ENCODE measurements at regions not wholly inside any gene's neighbourhood (a gene's known extent, or its start where the extent isn't known, plus 50 kb on each side); places are given as distances from the start of the nearest gene placed in this dataset.

DNA sequence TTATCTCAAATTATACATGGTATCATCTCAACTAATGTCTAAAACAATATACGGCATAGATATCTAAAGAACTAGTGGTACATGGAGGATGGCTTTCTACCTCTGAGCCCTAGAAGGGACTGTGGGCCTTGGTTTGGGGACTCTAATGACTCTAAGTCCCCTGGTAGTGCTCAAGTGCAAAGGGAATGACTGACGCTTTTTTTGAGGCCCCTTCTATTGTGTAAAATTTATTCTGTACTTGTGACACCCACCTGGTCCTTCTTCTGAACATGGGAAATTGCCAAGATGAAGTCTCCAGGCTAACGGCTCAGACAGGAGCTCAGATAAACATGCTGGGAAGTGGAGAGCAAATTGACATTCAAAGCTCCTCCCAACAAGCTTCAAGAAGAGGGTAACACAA, 53.4 kb upstream of the IGLL5 start:
- FAIRE-seq: no peak

DNA sequence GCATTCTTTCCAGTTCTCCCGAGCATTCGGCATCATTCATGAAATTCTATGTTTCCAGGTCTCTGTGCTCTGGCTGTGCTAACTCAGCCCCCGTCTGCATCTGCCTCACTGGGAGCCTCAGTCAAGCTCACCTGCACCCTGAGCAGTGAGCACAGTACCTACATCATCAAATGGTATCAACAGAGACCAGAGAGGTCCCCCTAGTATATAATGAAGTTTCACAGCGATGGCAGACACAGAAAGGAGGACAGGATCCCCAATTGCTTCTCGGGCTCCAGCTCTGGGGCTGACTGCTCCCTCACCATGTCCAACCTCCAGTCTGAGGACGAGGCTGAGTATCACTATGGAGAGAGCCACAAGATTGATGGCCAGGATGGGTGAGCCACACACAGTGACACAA, 52.8 kb upstream of the IGLL5 start:
- no peak for FAIRE-seq

More for the DNA sequence above, 53.4 kb upstream of the IGLL5 start:
- no peak for DNase-seq (ENCODE audit: extremely low spot score, insufficient read length, low read depth)

GRCh38 chr22:22835242-22835641, 52.4 kb upstream of the IGLL5 start:
- DNase-seq (ENCODE audit: extremely low spot score, insufficient read length, low read depth) (no peak), FAIRE-seq (no peak)

More for the DNA sequence above, 52.8 kb upstream of the IGLL5 start:
- DNase-seq (ENCODE audit: extremely low spot score, insufficient read length, low read depth): no peak

- no peak for DNase-seq (ENCODE audit: extremely low spot score, insufficient read length, low read depth)
- FAIRE-seq: no peak
Observed at GRCh38 chr22:22835771-22836291, 51.8 kb upstream of the IGLL5 start.

DNA sequence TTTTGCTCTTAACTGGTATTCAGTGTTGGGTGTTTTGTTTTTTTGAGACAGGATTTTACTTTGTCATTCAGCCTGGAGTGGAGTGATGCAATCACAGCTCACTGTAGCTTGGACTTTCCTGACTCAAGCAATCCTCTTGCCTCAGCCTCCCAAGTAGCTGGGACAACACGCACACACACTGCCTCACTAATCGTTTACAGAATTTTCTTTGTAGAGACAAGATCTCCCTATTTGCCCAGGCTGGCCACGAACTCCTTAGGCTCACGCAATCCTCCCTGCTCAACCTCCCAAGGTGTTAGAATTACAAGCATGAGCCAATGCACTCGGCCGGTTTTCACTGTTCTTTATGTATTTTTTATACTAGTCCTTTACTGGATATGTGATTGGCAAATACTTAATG, 51.0 kb upstream of the IGLL5 start:
- FAIRE-seq: no peak
- DNase-seq (ENCODE audit: extremely low spot score, insufficient read length, low read depth): no peak
